GM10847 (cell line): ENCODE measurements at regions not wholly inside any gene's neighbourhood (a gene's known extent, or its start where the extent isn't known, plus 50 kb on each side); places are given as distances from the start of the nearest gene placed in this dataset.

Experiments used
- POLR2A ChIP-seq: IDR thresholded peaks from 2 replicates; pipeline ENCODE4 v1.6.1; 2011; ENCODE audit not compliant: insufficient read length; ENCODE audit errors: extremely low read depth

- TF ChIP-seq POLR2A = no peak
Observed at GRCh38 chr17:77616254-77616731, 342.2 kb upstream of the TNRC6C start.

GRCh38 chr17:77617516-77617915 is 341.0 kb upstream of the TNRC6C start:
- TF ChIP-seq POLR2A = no peak

GRCh38 chr17:77618173-77618572 is 340.3 kb upstream of the TNRC6C start:
- no peak for TF ChIP-seq POLR2A

- no peak for TF ChIP-seq POLR2A
Observed at GRCh38 chr17:77618731-77619130, 339.8 kb upstream of the TNRC6C start.

GRCh38 chr17:77619326-77619725 is 339.2 kb upstream of the TNRC6C start:
- TF ChIP-seq POLR2A = no peak

- TF ChIP-seq POLR2A = no peak
Observed at GRCh38 chr17:77619851-77620250, 338.7 kb upstream of the TNRC6C start.

GRCh38 chr17:77620282-77620681 is 338.2 kb upstream of the TNRC6C start:
- TF ChIP-seq POLR2A = no peak

GRCh38 chr17:77622647-77623046 is 335.9 kb upstream of the TNRC6C start:
- no peak for TF ChIP-seq POLR2A

GRCh38 chr17:77628035-77628434 is 330.5 kb upstream of the TNRC6C start:
- TF ChIP-seq POLR2A = no peak

GRCh38 chr17:77631307-77631706 is 327.2 kb upstream of the TNRC6C start:
- no peak for TF ChIP-seq POLR2A

- no peak for TF ChIP-seq POLR2A
Observed at GRCh38 chr17:77632619-77633018, 325.9 kb upstream of the TNRC6C start.

GRCh38 chr17:77634710-77635109 is 323.8 kb upstream of the TNRC6C start:
- no peak for TF ChIP-seq POLR2A

- no peak for TF ChIP-seq POLR2A
Observed at GRCh38 chr17:77635176-77635575, 323.3 kb upstream of the TNRC6C start.

- no peak for TF ChIP-seq POLR2A
Observed at GRCh38 chr17:77636835-77637817, 321.4 kb upstream of the TNRC6C start.

GRCh38 chr17:77637818-77638575 is 320.5 kb upstream of the TNRC6C start:
- no peak for TF ChIP-seq POLR2A

GRCh38 chr17:77640252-77640651 is 318.3 kb upstream of the TNRC6C start:
- TF ChIP-seq POLR2A = no peak
